Suprapubic skin (tissue), 4 donors: ENCODE measurements at regions not wholly inside any gene's neighbourhood (a gene's known extent, or its start where the extent isn't known, plus 50 kb on each side); places are given as distances from the start of the nearest gene placed in this dataset.
A peak's percentile ranks its signal among the peaks of the same experiment; 100 is the strongest.

ENCODE experiments used
- POLR2A ChIP-seq, 2 donors: fragments of 450-650 bp; IDR thresholded peaks; one replicate each; pipeline ENCODE4 v1.6.1; 2017; ENCODE audit warnings: antibody characterized with exemption in 2 of 2, mild to moderate bottlenecking in 2 of 2, moderate library complexity in 2 of 2
- POLR2AphosphoS5 ChIP-seq, 3 donors: sonication (generic); formaldehyde crosslinking; IDR thresholded peaks; one replicate each; pipeline ENCODE4 v1.6.1; 2017; ENCODE audit warnings: antibody characterized with exemption in 3 of 3

- TF ChIP-seq POLR2A (IDR thresholded peaks at IDR 0.05) (no peak), POLR2AphosphoS5 (IDR thresholded peaks at IDR 0.05) (peak in 1 of 3 donors; percentile 37)
Observed at GRCh38 chr15:31458596-31459399, 132.2 kb downstream of the KLF13 start.
